AG04450 (cell line): ENCODE measurements at regions not wholly inside any gene's neighbourhood (a gene's known extent, or its start where the extent isn't known, plus 50 kb on each side); places are given as distances from the start of the nearest gene placed in this dataset.
"Not testable (repeated sequence)": the region's sequence is repeated elsewhere in the genome, so short reads cannot be mapped to it uniquely, and the experiment has no call there.

ENCODE experiments used
- CTCF ChIA-PET: fragments of 300-600, 350-600 bp; formaldehyde crosslinking; extraction: SDS; loops from one replicate; lab custom pipeline; 2022; ENCODE audit warnings: antibody characterized with exemption, inconsistent platforms; lab: Charles Lee
- POLR2A ChIA-PET: fragments of 350-600 bp; formaldehyde crosslinking; extraction: SDS; loops from one replicate; lab custom pipeline; 2021; ENCODE audit warnings: antibody characterized with exemption, inconsistent platforms; lab: Yijun Ruan, JAX
- DNase-seq: peaks from one replicate; pipeline ENCODE4 v3.0.0-alpha.2; 2011; ENCODE audit warnings: low read depth, low spot score
- H3K27ac ChIP-seq: one replicate; pipeline ENCODE4 v1.5.1; 2012; ENCODE audit warnings: low read depth, low read length, control low read depth
- H3K27me3 ChIP-seq: one replicate; pipeline ENCODE4 v1.6.0; 2012; ENCODE audit warnings: low read length; ENCODE audit not compliant: control insufficient read depth, insufficient read depth
- H3K4me3 ChIP-seq: 2 replicates; pipeline ENCODE4 v1.5.1; 2011; ENCODE audit warnings: mild to moderate bottlenecking, low read depth, low read length, control low read depth
- H3K9me3 ChIP-seq: 2 replicates; pipeline ENCODE4 v1.5.1; 2012; ENCODE audit warnings: low read length; ENCODE audit not compliant: control insufficient read depth, insufficient read depth
- TF ChIP-seq, protein P1 (sequence below): IDR thresholded peaks from 2 replicates; pipeline ENCODE4 v1.5.1; 2011; ENCODE audit warnings: low read depth, low read length, control low read depth, inconsistent platforms

DNA sequence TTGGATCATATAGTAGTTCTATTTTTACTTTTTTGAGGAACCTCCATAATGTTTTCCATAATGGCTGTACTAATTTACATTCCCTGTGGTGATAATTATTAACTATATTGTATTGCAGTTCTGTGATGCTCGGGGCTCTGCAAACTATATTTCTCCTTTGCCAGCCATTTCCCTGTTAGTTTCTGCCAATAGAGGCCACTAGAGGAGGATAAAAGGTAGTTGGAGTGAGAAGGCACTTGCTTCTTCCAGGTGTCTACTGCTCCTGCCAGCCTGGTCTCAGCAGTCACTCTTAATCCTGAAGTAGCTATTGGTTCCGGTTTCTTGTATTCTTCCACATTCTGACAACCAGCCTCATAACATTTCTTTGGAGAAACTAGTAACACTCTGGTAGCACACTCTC is 233.9 kb upstream of the GBE1 start:
- Histone ChIP-seq H3K27ac (no peak overlapping the region), H3K9me3 (no peaks in the 10 kb centered on the region), H3K27me3 (no peaks in the 10 kb centered on the region), H3K4me3 (no peak overlapping the region)
- TF ChIP-seq, protein P1, sequence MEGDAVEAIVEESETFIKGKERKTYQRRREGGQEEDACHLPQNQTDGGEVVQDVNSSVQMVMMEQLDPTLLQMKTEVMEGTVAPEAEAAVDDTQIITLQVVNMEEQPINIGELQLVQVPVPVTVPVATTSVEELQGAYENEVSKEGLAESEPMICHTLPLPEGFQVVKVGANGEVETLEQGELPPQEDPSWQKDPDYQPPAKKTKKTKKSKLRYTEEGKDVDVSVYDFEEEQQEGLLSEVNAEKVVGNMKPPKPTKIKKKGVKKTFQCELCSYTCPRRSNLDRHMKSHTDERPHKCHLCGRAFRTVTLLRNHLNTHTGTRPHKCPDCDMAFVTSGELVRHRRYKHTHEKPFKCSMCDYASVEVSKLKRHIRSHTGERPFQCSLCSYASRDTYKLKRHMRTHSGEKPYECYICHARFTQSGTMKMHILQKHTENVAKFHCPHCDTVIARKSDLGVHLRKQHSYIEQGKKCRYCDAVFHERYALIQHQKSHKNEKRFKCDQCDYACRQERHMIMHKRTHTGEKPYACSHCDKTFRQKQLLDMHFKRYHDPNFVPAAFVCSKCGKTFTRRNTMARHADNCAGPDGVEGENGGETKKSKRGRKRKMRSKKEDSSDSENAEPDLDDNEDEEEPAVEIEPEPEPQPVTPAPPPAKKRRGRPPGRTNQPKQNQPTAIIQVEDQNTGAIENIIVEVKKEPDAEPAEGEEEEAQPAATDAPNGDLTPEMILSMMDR = no peak
- DNase-seq = no peak
- ChIA-PET POLR2A (no interaction called here), CTCF (interaction anchor here (1.1 kb wide), 1 partner anchor 85 kb away, joined by 6 read pairs; no protein-coding TSS in a partner anchor)

DNA sequence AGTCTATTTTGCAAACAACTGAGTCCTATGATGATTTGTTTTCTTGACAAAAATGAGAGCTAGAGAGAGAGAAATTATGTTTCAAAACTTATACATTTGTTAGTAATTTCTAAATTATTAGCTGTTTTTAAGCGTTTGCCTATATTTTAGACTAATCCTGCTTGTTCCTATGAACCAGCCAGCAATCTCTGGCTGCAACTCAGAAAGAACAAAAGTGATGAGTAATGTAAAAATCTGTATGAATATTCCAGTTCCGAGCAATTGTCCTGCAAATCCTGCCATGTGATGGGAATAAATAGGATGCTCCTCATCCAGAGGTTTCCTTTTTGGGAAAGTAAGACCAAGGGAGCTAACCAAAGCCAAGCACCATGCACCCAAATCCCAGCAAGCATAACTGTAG is 228.3 kb upstream of the GBE1 start:
- H3K27me3 ChIP-seq = no peaks in the 10 kb centered on the region
- no peak overlapping the region for H3K27ac ChIP-seq
- H3K9me3 ChIP-seq = peaks cover 5% of the 10 kb centered on the region; the same call in 1 of the 2 replicates
- ChIA-PET POLR2A (no interaction called here), CTCF (no interaction called here)
- no peak overlapping the region for H3K4me3 ChIP-seq
- TF ChIP-seq, protein P1 = no peak
- no peak for DNase-seq

DNA sequence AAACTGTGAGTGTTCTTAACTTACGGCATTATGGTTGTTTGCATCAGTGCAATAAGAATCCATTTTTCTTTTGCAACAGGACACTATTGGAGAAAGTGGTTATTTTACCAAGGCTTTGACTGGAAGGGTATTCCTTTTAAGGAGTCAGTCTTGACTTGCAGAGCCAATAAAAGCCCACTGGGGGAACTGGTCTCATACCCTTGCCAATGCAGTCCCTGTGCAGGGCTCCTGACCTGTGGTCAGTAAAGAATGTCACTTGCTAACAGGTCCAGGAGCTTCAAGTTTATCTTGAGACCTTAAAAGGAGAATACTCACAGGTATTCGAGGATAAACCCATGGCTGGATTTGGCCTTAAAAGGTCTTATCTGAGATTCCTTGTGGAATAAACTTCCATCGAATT is 227.8 kb upstream of the GBE1 start:
- Histone ChIP-seq H3K9me3 (peaks cover 5% of the 10 kb centered on the region; the same call in 1 of the 2 replicates), H3K4me3 (no peak overlapping the region), H3K27me3 (no peaks in the 10 kb centered on the region), H3K27ac (no peak overlapping the region)
- ChIA-PET POLR2A (no interaction called here), CTCF (no interaction called here)
- TF ChIP-seq, protein P1 = no peak
- DNase-seq = no peak

DNA sequence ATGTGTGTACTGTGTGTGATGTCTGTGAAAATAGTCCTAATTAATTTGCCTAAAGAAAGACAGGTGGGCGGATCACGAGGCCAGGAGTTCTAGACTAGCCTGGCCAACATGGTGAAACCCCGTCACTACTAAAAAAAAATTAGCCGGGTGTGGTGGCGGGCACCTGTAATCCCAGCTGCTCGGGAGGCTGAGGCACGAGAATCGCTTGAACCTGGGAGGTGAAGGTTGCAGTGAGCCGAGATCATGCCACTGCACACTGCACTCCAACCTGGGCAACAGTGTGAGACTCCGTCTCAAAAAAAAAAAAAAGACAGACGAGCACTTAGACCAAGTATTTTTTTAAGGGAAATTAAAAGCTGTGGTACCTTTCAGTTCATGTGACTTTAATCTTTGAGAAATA is 226.0 kb upstream of the GBE1 start:
- CTCF ChIA-PET = not testable (repeated sequence)

GRCh38 chr3:81985996-81986723 is 224.7 kb upstream of the GBE1 start:
- CTCF ChIA-PET = interaction anchor here (0.7 kb wide), 1 partner anchor 462 kb away, joined by 4 read pairs; no protein-coding TSS in a partner anchor

More for the DNA sequence above, 226.0 kb upstream of the GBE1 start:
- H3K27me3 ChIP-seq, H3K4me3 ChIP-seq, H3K9me3 ChIP-seq, H3K27ac ChIP-seq, POLR2A ChIA-PET, DNase-seq: not testable (repeated sequence)

More at GRCh38 chr3:81985996-81986723, 224.7 kb upstream of the GBE1 start:
- POLR2A ChIA-PET = no interaction called here
- Histone ChIP-seq H3K27me3 (no peaks in the 10 kb centered on the region), H3K4me3 (no peak overlapping the region), H3K27ac (no peak overlapping the region), H3K9me3 (peaks cover 5% of the 10 kb centered on the region; the same call in 1 of the 2 replicates)
- DNase-seq = no peak
- TF ChIP-seq, protein P1 = no peak
